Fibroblast of lung (primary cell): ENCODE measurements at regions not wholly inside any gene's neighbourhood (a gene's known extent, or its start where the extent isn't known, plus 50 kb on each side); places are given as distances from the start of the nearest gene placed in this dataset.

Experiments used
- CTCF ChIP-seq, 2 donors: IDR thresholded peaks in 1 of 2; conservative IDR thresholded peaks in 1 of 2; 1 replicate in 1 of 2; 2 replicates in 1 of 2; pipeline ENCODE4 v1.5.1; 2011 to 2012; ENCODE audit warnings: low read length in 2 of 2, control low read depth in 1 of 2, inconsistent platforms in 1 of 2, low read depth in 1 of 2, mild to moderate bottlenecking in 1 of 2
- EZH2 ChIP-seq: IDR thresholded peaks from 2 replicates; pipeline ENCODE4 v1.5.1; 2012; ENCODE audit warnings: low read length, control low read depth, mild to moderate bottlenecking; ENCODE audit errors: missing control alignments

- TF ChIP-seq EZH2 = no peak
- no peak for TF ChIP-seq CTCF (conservative IDR thresholded peaks at IDR 0.05 in 1 of 2, IDR thresholded peaks at IDR 0.05 in 1 of 2; ENCODE audit: low read depth in 1 of 2, low read length in 2 of 2)
These were observed 118.6 kb downstream of the ZMAT1 start for GRCh38 chrX:101813200-101813599.
